Pancreas (tissue), 10 donors: ENCODE measurements at regions not wholly inside any gene's neighbourhood (a gene's known extent, or its start where the extent isn't known, plus 50 kb on each side); places are given as distances from the start of the nearest gene placed in this dataset.
"Not testable (repeated sequence)": the region's sequence is repeated elsewhere in the genome, so short reads cannot be mapped to it uniquely, and the experiment has no call there.

ENCODE experiments used
- ATAC-seq, 4 donors: fragments of 200-7000 bp; cut with Tn5 transposase; one replicate each; pipeline versions ENCODE4 v1.8.0 to v1.9.1; 2020; ENCODE audit warnings: mild to moderate bottlenecking in 4 of 4, moderate library complexity in 4 of 4
- DNase-seq, 6 donors: peaks; one replicate each; pipeline ENCODE4 v3.0.0-alpha.2; 2020
- FAIRE-seq: peaks from 2 replicates; lab custom pipeline; 2012; peaks lifted over from hg19 to GRCh38; lab: Jason Lieb, UNC
- H3K27ac ChIP-seq, 4 donors: fragments of 200-600 bp; sonication (generic); 1 replicate in 3 of 4; 2 replicates in 1 of 4; pipeline versions ENCODE4 v1.5.0 to v1.8.0; 2020
- H3K27me3 ChIP-seq, 4 donors: fragments of 200-600 bp; one replicate each; pipeline ENCODE4 v1.8.0; 2021
- H3K36me3 ChIP-seq, 3 donors: fragments of 200-600 bp; sonication (generic) in 1 of 3; one replicate each; pipeline versions ENCODE4 v1.5.0 to v1.8.0; 2020 to 2021
- H3K4me1 ChIP-seq, 3 donors: fragments of 200-600 bp; one replicate each; pipeline ENCODE4 v1.8.0; 2021
- H3K4me3 ChIP-seq, 4 donors: fragments of 200-600 bp; sonication (generic) in 2 of 4; one replicate each; pipeline versions ENCODE4 v1.5.0 to v1.8.0; 2020 to 2021
- H3K9me3 ChIP-seq, 4 donors: fragments of 200-600 bp; one replicate each; pipeline ENCODE4 v1.8.0; 2021
- CTCF ChIP-seq, 4 donors: fragments of 200-600 bp; sonication (generic) in 3 of 4; IDR thresholded peaks; one replicate each; pipeline versions ENCODE4 v1.5.0 to v1.8.0; 2021; ENCODE audit warnings: antibody characterized with exemption in 4 of 4
- WGBS, 2 donors: extraction: QIAGEN DNeasy Blood & Tissue Kit; methylation state at CpG; one replicate each; pipeline ENCODE4 v1.1.7; 2013; 5-methylcytosine and 5-hydroxymethylcytosine counted together
- intact Hi-C, 3 donors: fragments of 100-400 bp; cut with DNase I; formaldehyde crosslinking; loops; one replicate each; pipeline versions ENCODE4 v1.11.1 to v1.14.2; 2022
- donor health status: healthy with polysubstance abuse.
- donor health status: DM: no; HTN: no; CAD: no; lungs with moderate emphysema.
- donor health status: DM: no; HTN: no; CAD: no.
- donor health status: control.
- donor health status: control.
- donor health status: Bipolar disorder and iron deficiency.
- donor health status: DM: yes; HTN: yes; CAD: no.
- donor health status: DM: no; HTN: no; CAD: no.
- donor health status: DM: no; HTN: no; CAD: no.
- donor health status: DM: yes; HTN: yes; CAD: no.

- DNase-seq (no peak), FAIRE-seq (no peak), ATAC-seq (no peak)
- Histone ChIP-seq H3K27me3 (no peaks in the 10 kb centered on the region), H3K9me3 (no peaks in the 10 kb centered on the region), H3K4me3 (no peak overlapping the region), H3K4me1 (no peaks in the 10 kb centered on the region), H3K36me3 (no peaks in the 10 kb centered on the region), H3K27ac (no peak overlapping the region)
- TF ChIP-seq CTCF (IDR thresholded peaks at IDR 0.05) = no peak
- 38 to 51% methylated on average over 1 of the region's 1 CpG for WGBS, 2 donors
- intact Hi-C loops = no loop called here
These were observed 952.5 kb upstream of the FAT3 start for GRCh38 chr11:91272089-91272488.

- WGBS, 2 donors = 82 to 89% methylated on average over 32 to 37 of the region's 37 CpGs
- intact Hi-C loops, H3K36me3 ChIP-seq, ATAC-seq, FAIRE-seq, H3K27ac ChIP-seq, H3K4me1 ChIP-seq, H3K9me3 ChIP-seq, H3K27me3 ChIP-seq, H3K4me3 ChIP-seq: not testable (repeated sequence)
- peak in 3 of 6 donors; percentile 7 to 35 (median 32) for DNase-seq
These were observed 955.9 kb upstream of the FAT3 start for GRCh38 chr11:91268512-91269295.

- H3K4me1 ChIP-seq = no peaks in the 10 kb centered on the region
- H3K4me3 ChIP-seq = no peak overlapping the region
- intact Hi-C loops = no loop called here
- no peak for TF ChIP-seq CTCF (IDR thresholded peaks at IDR 0.05)
- FAIRE-seq (no peak), ATAC-seq (no peak), DNase-seq (no peak)
- 38 to 40% methylated on average over 1 of the region's 1 CpG for WGBS, 2 donors
- H3K27me3 ChIP-seq = no peaks in the 10 kb centered on the region
- no peaks in the 10 kb centered on the region for H3K9me3 ChIP-seq
- no peaks in the 10 kb centered on the region for H3K36me3 ChIP-seq
- H3K27ac ChIP-seq = no peak overlapping the region
These were observed 958.7 kb upstream of the FAT3 start for GRCh38 chr11:91265946-91266345.

- DNase-seq = no peak
- Histone ChIP-seq H3K4me1 (no peaks in the 10 kb centered on the region), H3K27me3 (no peaks in the 10 kb centered on the region), H3K27ac (no peak overlapping the region), H3K9me3 (no peaks in the 10 kb centered on the region), H3K36me3 (no peaks in the 10 kb centered on the region), H3K4me3 (no peak overlapping the region)
- no peak for ATAC-seq
- intact Hi-C loops = no loop called here
- WGBS, 2 donors = 38 to 44% methylated on average over 2 of the region's 2 CpGs
- TF ChIP-seq CTCF (IDR thresholded peaks at IDR 0.05) = no peak
- no peak for FAIRE-seq
These were observed 960.1 kb upstream of the FAT3 start for GRCh38 chr11:91264481-91264880.

GRCh38 chr11:91263496-91264365 is 960.9 kb upstream of the FAT3 start:
- intact Hi-C loops = no loop called here
- no peak overlapping the region for H3K27ac ChIP-seq
- DNase-seq (no peak), ATAC-seq (no peak), FAIRE-seq (no peak)
- no peaks in the 10 kb centered on the region for H3K4me1 ChIP-seq
- H3K4me3 ChIP-seq = no peak overlapping the region
- no peaks in the 10 kb centered on the region for H3K27me3 ChIP-seq
- H3K9me3 ChIP-seq = no peaks in the 10 kb centered on the region
- WGBS, 2 donors = 48 to 56% methylated on average over 9 of the region's 9 CpGs
- no peaks in the 10 kb centered on the region for H3K36me3 ChIP-seq
- no peak for TF ChIP-seq CTCF (IDR thresholded peaks at IDR 0.05)
